HS-27A (cell line): ENCODE measurements at regions not wholly inside any gene's neighbourhood (a gene's known extent, or its start where the extent isn't known, plus 50 kb on each side); places are given as distances from the start of the nearest gene placed in this dataset.

Source experiments
- DNase-seq: peaks from one replicate; pipeline ENCODE4 v3.0.0-alpha.2; 2012; ENCODE audit warnings: low read depth, missing footprints

GRCh38 chr6:113148566-113148965, 708.6 kb upstream of the MARCKS start:
- no peak for DNase-seq

GRCh38 chr6:113149511-113149910, 707.6 kb upstream of the MARCKS start:
- DNase-seq: no peak

- no peak for DNase-seq
These were observed 696.7 kb upstream of the MARCKS start for GRCh38 chr6:113160306-113161017.

GRCh38 chr6:113161018-113161315, 696.2 kb upstream of the MARCKS start:
- DNase-seq: no peak

GRCh38 chr6:113162739-113163138, 694.4 kb upstream of the MARCKS start:
- no peak for DNase-seq

DNA sequence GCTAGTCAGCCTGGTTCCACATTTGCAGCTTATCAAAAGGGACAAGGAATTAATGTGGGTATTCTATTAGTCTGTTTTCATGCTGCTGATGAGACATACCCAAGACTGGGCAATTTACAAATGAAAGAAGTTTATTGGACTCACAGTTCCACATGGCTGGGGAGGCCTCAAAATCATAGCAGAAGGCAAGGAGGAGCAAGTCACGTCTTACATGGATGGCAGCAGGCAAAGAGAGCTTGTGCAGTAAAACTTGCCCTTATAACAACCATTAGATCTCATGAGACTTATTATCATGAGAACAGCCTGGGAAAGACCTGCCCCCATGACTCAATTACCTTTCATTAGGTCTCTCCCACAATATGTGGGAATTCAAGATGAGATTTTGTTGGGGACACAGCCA, 689.1 kb upstream of the MARCKS start:
- DNase-seq: no peak

GRCh38 chr6:113169484-113169883, 687.7 kb upstream of the MARCKS start:
- DNase-seq: no peak

GRCh38 chr6:113170454-113170853, 686.7 kb upstream of the MARCKS start:
- DNase-seq: no peak

DNA sequence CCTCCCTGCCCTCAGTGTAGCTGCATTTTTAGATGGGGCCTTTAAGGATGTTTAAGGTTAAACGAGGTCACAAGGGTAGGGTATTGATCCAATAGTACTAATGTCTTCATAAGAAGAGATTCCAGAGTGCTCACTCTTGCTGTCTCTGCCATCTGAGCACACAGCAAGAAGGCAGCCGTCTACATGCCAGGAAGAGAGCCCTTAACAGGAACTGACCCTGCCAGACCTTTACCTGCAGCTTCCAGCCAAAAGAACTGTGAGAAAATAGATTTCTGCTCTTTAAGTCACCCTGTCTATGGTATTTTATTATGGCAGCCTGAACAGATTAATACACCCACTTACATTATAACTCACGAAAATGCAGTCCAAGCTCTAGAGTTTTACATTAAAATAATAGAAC, 685.3 kb upstream of the MARCKS start:
- no peak for DNase-seq

DNA sequence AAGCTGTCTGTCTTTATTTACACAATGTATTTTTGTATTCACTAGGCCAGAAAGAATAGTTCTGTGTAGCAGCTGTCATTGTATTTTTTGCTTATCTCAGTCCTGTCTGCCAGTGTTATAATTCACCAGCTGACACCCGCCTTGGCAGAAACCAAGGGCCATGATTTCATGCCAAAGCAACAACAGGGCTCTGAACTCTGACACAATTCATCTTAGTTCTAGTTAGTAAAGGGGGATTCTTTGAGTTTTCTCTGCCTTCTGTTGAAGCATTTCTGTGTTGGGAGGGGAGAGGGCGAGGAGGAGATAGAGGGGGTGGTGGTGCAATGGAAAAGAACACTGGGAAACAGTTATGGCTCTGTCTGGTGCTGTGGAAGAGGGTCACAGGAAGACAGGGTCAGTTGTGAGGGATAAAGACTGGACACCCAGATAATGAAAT, 684.6 kb upstream of the MARCKS start:
- no peak for DNase-seq

DNA sequence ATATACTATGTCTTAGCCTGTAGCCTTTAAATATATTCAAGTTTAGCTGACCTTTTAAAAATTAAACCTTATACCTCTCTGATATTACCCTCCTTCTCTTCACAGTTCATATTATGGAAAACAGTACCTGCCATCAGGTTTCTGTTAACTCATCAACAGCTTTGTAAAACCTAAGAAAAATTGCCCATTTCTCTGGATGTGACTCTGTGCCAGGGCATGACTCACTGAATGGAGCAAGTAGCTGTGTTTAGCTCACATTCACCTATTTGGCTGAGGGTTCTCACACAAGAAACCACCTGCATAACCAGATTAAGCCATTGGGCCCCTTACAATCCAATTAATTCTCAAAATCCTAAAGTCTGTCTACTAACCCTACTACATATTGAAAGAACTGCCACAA, 678.8 kb upstream of the MARCKS start:
- no peak for DNase-seq

- no peak for DNase-seq
These were observed 676.0 kb upstream of the MARCKS start for GRCh38 chr6:113181164-113181563.

- peak; percentile 84 for DNase-seq
These were observed 674.6 kb upstream of the MARCKS start for GRCh38 chr6:113182370-113183141.

DNA sequence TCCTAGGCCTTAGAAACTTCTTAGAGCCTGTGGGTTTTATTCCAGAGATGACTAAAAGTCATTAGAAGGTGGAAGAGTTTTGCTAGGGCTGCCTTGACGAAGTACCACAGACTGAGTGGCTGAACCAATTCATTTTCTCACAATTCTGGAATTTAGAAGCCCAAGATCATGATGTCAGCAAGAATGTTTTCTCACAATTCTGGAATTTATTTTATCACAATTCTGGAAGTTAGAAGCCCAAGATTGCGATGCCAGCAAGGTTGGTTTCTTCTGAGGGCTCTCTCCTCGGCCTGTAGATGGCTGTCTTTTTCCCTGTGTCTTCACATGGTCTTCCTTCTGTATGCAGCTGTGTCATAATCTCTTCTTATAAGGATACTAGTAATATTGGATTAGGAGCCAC, 672.9 kb upstream of the MARCKS start:
- peak; percentile 95 for DNase-seq

GRCh38 chr6:113184736-113185135, 672.4 kb upstream of the MARCKS start:
- peak; percentile 31 for DNase-seq

GRCh38 chr6:113185299-113185698, 671.8 kb upstream of the MARCKS start:
- DNase-seq: no peak

- no peak for DNase-seq
These were observed 669.5 kb upstream of the MARCKS start for GRCh38 chr6:113187661-113188060.

- no peak for DNase-seq
These were observed 668.2 kb upstream of the MARCKS start for GRCh38 chr6:113188962-113189361.

GRCh38 chr6:113190170-113190569, 667.0 kb upstream of the MARCKS start:
- no peak for DNase-seq

GRCh38 chr6:113194090-113194489, 663.1 kb upstream of the MARCKS start:
- no peak for DNase-seq

DNA sequence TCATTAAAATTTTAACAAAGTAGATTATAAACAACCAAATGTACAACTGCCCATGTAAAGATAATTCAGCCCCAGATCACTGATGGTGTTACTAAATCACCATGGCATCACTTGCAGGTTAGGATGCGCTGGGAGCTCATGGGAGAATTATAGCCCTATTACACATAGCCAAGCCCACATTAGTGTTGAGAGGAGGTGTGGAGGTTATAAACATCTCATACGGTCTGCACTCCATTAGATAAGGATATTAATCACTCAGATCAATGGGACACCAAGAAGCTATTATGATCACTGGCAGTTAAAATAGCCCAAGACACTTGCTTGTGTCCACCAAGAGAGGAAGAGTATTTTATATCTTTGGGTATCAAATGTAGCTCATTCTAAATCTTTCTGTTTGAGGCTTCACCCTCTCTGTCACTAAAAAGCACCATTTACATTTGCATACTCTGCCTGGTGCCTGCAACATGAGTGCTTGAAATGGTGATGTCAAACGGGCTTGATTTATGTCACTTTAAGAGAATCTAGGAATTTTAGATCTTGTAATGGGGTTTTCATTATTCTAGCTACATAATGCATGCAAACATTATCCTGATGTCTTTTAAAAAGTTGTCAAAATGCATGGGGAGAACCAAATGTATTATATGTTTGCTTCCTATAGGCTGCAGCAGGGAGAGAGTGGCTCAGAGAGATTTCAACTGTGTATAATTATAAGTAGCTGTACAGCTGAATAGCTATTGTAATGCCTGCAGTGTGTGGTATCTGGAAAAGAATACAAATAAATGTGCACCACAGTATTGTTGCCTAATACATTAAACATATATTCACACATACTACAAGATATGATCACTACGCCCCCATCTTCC, 654.1 kb upstream of the MARCKS start:
- no peak for DNase-seq

GRCh38 chr6:113203715-113204110, 653.4 kb upstream of the MARCKS start:
- no peak for DNase-seq

DNA sequence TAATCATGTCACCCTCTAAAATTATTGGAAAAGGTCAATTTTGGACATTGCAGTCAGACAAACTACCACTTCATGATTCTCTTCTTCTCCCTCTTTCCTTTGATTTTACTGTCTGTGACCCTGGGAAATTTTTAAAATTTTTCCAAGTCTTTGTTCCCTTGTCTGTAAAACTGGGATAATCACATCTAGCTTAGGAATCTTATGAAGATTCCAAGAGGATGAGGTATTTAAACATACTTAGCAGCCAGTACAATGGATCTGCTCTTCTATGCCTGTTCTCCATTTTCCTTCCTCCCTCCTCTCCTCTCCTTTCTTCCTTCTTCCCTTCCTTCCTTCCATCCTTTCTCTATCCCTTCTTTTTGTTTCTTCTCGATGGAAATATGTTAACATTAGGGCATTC, 651.6 kb upstream of the MARCKS start:
- DNase-seq: no peak
